GM19452 (cell line): ENCODE measurements at regions not wholly inside any gene's neighbourhood (a gene's known extent, or its start where the extent isn't known, plus 50 kb on each side); places are given as distances from the start of the nearest gene placed in this dataset.

ENCODE experiments used
- ATAC-seq: cut with Tn5 transposase; IDR thresholded peaks from one replicate; pipeline ENCODE4 v1.9.1; 2021; ENCODE audit not compliant: unreplicated experiment

GRCh38 chr5:163385824-163386223, 51.6 kb upstream of the CCNG1 start:
- ATAC-seq: no peak

GRCh38 chr5:163386352-163386751, 51.0 kb upstream of the CCNG1 start:
- no peak for ATAC-seq

- ATAC-seq: no peak
These were observed 49.6 kb upstream of the CCNG1 start for GRCh38 chr5:163387589-163388343.
